ENCODE measurements at regions not wholly inside any gene's neighbourhood (a gene's known extent, or its start where the extent isn't known, plus 50 kb on each side); places are given as distances from the start of the nearest gene placed in this dataset.

DNA sequence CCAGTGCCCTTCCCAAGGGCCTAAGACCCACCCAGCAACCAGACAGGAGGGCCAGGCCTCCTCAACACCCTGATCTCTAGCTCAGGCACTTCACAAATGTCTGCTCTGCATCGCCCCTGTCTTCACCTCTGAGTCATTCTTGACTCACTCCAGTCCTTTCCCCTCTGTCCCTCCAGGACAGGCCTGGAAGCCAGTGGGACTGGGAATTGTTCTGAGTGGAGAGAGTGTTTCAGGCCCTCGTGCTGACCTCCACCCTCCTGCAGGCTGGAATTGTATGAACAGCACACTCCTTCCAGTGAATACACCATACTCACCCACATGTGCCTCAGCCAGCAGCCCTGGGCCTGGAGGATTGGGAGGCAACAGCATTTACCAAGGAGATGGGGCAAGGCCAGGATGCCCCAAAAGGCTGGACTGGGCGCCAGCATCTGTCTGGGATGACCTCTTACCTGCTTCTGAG lies 304.2 kb downstream of the CYP26B1 start:
- TF ChIP-seq, protein P1, sequence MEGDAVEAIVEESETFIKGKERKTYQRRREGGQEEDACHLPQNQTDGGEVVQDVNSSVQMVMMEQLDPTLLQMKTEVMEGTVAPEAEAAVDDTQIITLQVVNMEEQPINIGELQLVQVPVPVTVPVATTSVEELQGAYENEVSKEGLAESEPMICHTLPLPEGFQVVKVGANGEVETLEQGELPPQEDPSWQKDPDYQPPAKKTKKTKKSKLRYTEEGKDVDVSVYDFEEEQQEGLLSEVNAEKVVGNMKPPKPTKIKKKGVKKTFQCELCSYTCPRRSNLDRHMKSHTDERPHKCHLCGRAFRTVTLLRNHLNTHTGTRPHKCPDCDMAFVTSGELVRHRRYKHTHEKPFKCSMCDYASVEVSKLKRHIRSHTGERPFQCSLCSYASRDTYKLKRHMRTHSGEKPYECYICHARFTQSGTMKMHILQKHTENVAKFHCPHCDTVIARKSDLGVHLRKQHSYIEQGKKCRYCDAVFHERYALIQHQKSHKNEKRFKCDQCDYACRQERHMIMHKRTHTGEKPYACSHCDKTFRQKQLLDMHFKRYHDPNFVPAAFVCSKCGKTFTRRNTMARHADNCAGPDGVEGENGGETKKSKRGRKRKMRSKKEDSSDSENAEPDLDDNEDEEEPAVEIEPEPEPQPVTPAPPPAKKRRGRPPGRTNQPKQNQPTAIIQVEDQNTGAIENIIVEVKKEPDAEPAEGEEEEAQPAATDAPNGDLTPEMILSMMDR (IDR thresholded peaks at IDR 0.05): no peak
- TF ChIP-seq EP300 (IDR thresholded peaks at IDR 0.05): no peak

Data from tibial nerve (tissue), 4 donors.